ENCODE measurements at regions not wholly inside any gene's neighbourhood (a gene's known extent, or its start where the extent isn't known, plus 50 kb on each side); places are given as distances from the start of the nearest gene placed in this dataset.
A peak's percentile ranks its signal among the peaks of the same experiment; 100 is the strongest.

DNA sequence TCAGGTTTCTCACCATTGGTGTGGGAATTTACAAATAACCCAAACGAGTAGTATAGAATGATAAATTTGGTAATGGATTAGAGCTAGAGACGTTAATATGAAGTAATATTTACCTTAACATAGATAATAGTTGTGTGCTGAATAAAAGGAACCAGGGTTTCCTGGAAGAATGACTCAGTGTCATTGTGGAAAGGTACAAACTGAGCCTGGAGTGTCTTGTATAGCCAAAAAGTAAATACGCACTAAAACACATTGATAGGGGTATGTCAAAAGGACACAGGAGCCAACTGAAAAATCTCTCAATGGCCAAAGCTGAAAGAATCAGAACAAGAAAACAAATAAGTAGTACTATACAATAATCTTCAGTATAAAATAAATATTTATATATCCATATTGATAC, 363.5 kb downstream of the SLCO4C1 start (continued):
- TF ChIP-seq SOX13 (IDR thresholded peaks at IDR 0.05) (no peak), SOX13 (CRISPR knock-in tag; conservative IDR thresholded peaks at IDR 0.05 in 1 of 2, IDR thresholded peaks at IDR 0.05 in 1 of 2) (peak in 1 of 2 experiments; percentile 74; a peak in 2 of 4 replicates), FOXA3 (CRISPR knock-in tag; IDR thresholded peaks at IDR 0.05) (peak; percentile 47), FOXA1 (IDR thresholded peaks at IDR 0.05) (no peak), FOXA1 (CRISPR knock-in tag; IDR thresholded peaks at IDR 0.05) (0 out of 2 replicates have a peak, but pooled peaks have one; percentile 27)

DNA sequence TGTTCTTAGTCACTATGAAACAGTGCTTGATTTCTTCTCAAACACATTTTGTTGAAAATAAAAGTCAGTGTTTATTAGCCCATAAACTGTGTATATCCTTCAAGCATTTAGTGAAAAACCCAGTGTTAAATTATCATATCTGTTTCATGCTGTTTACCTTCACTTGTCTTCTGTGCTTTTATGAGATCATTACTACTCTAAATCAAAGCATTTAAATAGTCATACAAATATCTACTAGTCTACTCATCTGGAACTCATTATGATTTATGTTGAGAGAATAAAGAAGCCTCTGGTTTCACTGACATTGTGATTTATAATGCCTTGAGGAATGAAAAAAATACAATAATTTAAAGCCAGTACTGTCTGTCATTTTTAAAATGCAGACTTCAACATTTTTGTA, 366.5 kb downstream of the SLCO4C1 start:
- Histone ChIP-seq H3K9ac (ENCODE audit: insufficient read depth, low read depth, low read length) (no peak overlapping the region), H3K4me3 (replicated peaks in 1 of 3; ENCODE audit: insufficient read depth in 1 of 3, low read depth in 2 of 3, low read length in 3 of 3) (no peak overlapping the region), H3K27ac (ENCODE audit: extremely low read length, insufficient read depth, low read length) (no peak overlapping the region), H3K4me1 (ENCODE audit: insufficient read depth, low read length) (no peaks in the 10 kb centered on the region), H3K79me2 (ENCODE audit: insufficient read depth, low read length) (no peaks in the 10 kb centered on the region), H3K9me3 (ENCODE audit: low read length) (no peaks in the 10 kb centered on the region), H3K36me3 (replicated peaks in 1 of 2; ENCODE audit: control insufficient read depth in 1 of 2, insufficient read depth in 2 of 2, low read length in 2 of 2) (no peaks in the 10 kb centered on the region), H3K27me3 (ENCODE audit: control insufficient read depth in 1 of 2, insufficient read depth in 2 of 2, low read length in 2 of 2) (no peaks in the 10 kb centered on the region), H4K20me1 (ENCODE audit: insufficient read depth, low read length) (no peaks in the 10 kb centered on the region), H3K4me2 (ENCODE audit: low read depth, low read length) (no peak overlapping the region), H2AFZ (ENCODE audit: low read length) (no peak overlapping the region)
- BruUV-seq (replicated peaks) = no TSS peak
- intact Hi-C loops (cut with micrococcal nuclease; ENCODE audit: unreplicated experiment) (no loop called here), in situ Hi-C loops (cut with HindIII; ENCODE audit: extremely low pct_ligation_motif_present, low pct_unique_long_range_greater_than_20kb) (no loop called here)
- FAIRE-seq = no peak
- DNase-seq (ENCODE audit: low spot score) = no peak
- CTCF ChIA-PET (ENCODE audit: low intra/inter-chr PET ratio, low total read pairs) = no interaction called here
- POLR2A ChIA-PET = no interaction called here
- ATAC-seq = no peak
- TF ChIP-seq, protein P1, sequence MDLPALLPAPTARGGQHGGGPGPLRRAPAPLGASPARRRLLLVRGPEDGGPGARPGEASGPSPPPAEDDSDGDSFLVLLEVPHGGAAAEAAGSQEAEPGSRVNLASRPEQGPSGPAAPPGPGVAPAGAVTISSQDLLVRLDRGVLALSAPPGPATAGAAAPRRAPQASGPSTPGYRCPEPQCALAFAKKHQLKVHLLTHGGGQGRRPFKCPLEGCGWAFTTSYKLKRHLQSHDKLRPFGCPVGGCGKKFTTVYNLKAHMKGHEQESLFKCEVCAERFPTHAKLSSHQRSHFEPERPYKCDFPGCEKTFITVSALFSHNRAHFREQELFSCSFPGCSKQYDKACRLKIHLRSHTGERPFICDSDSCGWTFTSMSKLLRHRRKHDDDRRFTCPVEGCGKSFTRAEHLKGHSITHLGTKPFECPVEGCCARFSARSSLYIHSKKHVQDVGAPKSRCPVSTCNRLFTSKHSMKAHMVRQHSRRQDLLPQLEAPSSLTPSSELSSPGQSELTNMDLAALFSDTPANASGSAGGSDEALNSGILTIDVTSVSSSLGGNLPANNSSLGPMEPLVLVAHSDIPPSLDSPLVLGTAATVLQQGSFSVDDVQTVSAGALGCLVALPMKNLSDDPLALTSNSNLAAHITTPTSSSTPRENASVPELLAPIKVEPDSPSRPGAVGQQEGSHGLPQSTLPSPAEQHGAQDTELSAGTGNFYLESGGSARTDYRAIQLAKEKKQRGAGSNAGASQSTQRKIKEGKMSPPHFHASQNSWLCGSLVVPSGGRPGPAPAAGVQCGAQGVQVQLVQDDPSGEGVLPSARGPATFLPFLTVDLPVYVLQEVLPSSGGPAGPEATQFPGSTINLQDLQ (CRISPR knock-in tag; IDR thresholded peaks at IDR 0.05) = no peak
- TF ChIP-seq GATAD1 (CRISPR knock-in tag; IDR thresholded peaks at IDR 0.05) (no peak), TCF7 (IDR thresholded peaks at IDR 0.05; ENCODE audit: low read depth) (no peak), PAWR (CRISPR knock-in tag; IDR thresholded peaks at IDR 0.05; ENCODE audit: borderline replicate concordance) (no peak), ZNF7 (CRISPR knock-in tag; IDR thresholded peaks at IDR 0.05) (no peak), ZNF546 (CRISPR knock-in tag; conservative IDR thresholded peaks at IDR 0.05) (no peak), CENPT (CRISPR knock-in tag; IDR thresholded peaks at IDR 0.05; ENCODE audit: low read depth) (no peak), TAF1 (CRISPR knock-in tag; IDR thresholded peaks at IDR 0.05) (no peak), TOE1 (CRISPR knock-in tag; IDR thresholded peaks at IDR 0.05) (no peak), HNRNPLL (IDR thresholded peaks at IDR 0.05; ENCODE audit: low read depth, low read length, poor library complexity, severe bottlenecking) (no peak), NR2F6 (IDR thresholded peaks at IDR 0.05) (no peak), NR2F6 (CRISPR knock-in tag; IDR thresholded peaks at IDR 0.05) (no peak)
- TF ChIP-seq, protein P2, sequence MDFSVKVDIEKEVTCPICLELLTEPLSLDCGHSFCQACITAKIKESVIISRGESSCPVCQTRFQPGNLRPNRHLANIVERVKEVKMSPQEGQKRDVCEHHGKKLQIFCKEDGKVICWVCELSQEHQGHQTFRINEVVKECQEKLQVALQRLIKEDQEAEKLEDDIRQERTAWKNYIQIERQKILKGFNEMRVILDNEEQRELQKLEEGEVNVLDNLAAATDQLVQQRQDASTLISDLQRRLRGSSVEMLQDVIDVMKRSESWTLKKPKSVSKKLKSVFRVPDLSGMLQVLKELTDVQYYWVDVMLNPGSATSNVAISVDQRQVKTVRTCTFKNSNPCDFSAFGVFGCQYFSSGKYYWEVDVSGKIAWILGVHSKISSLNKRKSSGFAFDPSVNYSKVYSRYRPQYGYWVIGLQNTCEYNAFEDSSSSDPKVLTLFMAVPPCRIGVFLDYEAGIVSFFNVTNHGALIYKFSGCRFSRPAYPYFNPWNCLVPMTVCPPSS (IDR thresholded peaks at IDR 0.05) = no peak
- TF ChIP-seq, protein P3, sequence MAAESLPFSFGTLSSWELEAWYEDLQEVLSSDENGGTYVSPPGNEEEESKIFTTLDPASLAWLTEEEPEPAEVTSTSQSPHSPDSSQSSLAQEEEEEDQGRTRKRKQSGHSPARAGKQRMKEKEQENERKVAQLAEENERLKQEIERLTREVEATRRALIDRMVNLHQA (CRISPR knock-in tag; IDR thresholded peaks at IDR 0.05) = no peak
- TF ChIP-seq, protein P4, sequence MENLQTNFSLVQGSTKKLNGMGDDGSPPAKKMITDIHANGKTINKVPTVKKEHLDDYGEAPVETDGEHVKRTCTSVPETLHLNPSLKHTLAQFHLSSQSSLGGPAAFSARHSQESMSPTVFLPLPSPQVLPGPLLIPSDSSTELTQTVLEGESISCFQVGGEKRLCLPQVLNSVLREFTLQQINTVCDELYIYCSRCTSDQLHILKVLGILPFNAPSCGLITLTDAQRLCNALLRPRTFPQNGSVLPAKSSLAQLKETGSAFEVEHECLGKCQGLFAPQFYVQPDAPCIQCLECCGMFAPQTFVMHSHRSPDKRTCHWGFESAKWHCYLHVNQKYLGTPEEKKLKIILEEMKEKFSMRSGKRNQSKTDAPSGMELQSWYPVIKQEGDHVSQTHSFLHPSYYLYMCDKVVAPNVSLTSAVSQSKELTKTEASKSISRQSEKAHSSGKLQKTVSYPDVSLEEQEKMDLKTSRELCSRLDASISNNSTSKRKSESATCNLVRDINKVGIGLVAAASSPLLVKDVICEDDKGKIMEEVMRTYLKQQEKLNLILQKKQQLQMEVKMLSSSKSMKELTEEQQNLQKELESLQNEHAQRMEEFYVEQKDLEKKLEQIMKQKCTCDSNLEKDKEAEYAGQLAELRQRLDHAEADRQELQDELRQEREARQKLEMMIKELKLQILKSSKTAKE (CRISPR knock-in tag; IDR thresholded peaks at IDR 0.05; ENCODE audit: borderline replicate concordance) = no peak
